HG03066 (cell line): ENCODE measurements at regions not wholly inside any gene's neighbourhood (a gene's known extent, or its start where the extent isn't known, plus 50 kb on each side); places are given as distances from the start of the nearest gene placed in this dataset.
"Not testable (repeated sequence)": the region's sequence is repeated elsewhere in the genome, so short reads cannot be mapped to it uniquely, and the experiment has no call there.

Source experiments
- ATAC-seq: cut with Tn5 transposase; IDR thresholded peaks from one replicate; pipeline ENCODE4 v1.9.1; 2021; ENCODE audit warnings: low read depth; ENCODE audit not compliant: unreplicated experiment

DNA sequence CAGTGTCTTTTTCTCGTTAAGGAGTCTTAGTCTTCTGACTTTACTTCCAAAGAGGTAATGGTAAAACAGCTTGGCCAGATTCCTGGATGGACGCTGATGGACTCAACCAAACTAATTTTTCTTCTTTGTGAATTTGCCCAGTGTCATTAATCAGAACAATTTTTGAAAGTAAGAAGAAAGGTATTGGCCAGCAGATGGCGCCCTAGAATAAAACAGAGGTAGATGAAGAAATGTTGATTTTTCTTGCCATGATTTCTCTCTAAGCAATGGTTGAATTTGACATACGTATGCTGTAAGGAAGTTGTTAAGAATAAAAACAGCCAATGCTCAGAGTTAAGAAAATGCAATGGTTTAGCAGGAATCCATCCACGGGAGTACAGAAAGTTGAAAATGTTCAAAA lies 500.0 kb downstream of the DIRAS2 start:
- ATAC-seq = no peak

- ATAC-seq = no peak
Measured at GRCh38 chr9:90147426-90147825, 495.2 kb downstream of the DIRAS2 start.

DNA sequence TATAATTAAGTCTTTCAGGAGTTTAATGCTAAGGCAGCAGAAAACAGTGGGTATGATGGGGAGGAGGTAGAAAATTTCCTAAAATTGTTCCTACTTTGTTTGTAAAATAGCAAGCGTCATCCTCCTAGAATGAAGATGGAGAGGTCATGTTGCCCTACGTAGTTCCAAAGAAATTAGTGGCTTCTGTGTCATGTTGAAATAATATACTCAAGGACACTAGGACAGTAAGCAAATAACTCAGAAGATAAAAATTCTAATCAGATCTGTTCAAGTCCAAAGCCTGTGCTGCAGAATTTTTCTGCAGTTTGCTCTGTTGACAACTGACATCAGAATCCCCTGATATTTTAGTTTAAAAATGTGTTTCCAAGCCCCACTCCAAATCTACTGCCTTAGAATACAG lies 486.3 kb downstream of the DIRAS2 start:
- no peak for ATAC-seq

GRCh38 chr9:90162326-90162725 lies 480.3 kb downstream of the DIRAS2 start:
- ATAC-seq = no peak

DNA sequence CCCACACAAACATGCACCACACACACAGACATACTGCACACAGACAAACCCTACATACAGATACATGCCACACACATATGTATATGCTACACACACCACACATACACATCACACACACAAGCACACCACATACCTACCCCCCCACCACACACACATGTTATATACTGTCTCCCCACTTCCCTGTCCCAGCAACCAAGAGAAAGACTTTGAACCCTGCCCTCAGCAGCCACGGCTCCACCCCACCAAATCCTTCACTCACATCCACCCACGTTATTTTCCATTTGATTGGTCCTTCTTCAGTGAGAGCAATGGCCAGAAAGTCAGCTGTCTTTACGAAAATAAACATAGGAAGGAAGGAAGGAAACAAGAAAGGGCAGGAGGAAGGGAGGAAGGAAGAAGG lies 479.8 kb downstream of the DIRAS2 start:
- ATAC-seq = no peak

- ATAC-seq = no peak
Measured at GRCh38 chr9:90165281-90165680, 477.3 kb downstream of the DIRAS2 start.

GRCh38 chr9:90166374-90166773 lies 476.2 kb downstream of the DIRAS2 start:
- not testable (repeated sequence) for ATAC-seq

- no peak for ATAC-seq
Measured at GRCh38 chr9:90167914-90168313, 474.7 kb downstream of the DIRAS2 start.

- ATAC-seq = no peak
Measured at GRCh38 chr9:90169490-90169889, 473.1 kb downstream of the DIRAS2 start.

- not testable (repeated sequence) for ATAC-seq
Measured at GRCh38 chr9:90173935-90174334, 468.7 kb downstream of the DIRAS2 start.

DNA sequence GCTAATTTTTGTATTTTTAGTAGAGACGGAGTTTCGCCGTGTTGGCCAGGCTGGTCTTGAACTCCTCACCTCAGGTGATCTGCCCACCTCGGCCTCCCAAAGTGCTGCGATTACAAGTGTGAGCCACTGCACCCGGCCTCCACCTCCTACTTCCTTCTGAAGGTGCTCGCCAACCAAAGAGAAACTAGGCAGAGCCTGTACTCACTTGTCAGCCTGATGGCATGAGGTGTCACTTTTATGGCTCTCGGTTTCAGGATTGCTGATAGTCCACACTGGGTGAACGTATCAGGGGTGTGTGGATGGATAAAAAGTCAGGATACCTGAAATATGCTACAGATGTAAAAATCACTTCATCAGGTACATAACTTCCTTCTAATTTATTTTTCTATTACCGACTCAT lies 468.3 kb downstream of the DIRAS2 start:
- ATAC-seq = not testable (repeated sequence)

DNA sequence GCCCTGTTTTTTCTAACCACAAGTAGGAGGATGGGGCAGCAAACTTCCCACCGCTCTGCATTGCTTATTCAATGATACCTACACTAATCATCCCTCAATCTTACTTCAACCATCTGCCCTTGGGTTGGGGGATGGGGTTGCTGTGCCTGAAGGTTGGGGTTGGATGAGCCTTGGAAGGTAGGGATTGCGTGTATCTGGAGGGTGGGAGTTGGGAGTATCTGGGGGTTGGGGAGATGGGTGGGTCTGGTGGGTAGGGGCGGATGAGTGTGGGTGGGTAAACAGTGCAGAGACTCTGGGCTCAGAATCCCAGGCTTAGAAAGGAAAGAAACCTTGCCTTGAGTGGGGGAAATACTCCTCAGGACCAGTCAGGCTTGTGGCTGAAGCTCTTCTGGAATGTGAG lies 467.4 kb downstream of the DIRAS2 start:
- ATAC-seq = no peak

DNA sequence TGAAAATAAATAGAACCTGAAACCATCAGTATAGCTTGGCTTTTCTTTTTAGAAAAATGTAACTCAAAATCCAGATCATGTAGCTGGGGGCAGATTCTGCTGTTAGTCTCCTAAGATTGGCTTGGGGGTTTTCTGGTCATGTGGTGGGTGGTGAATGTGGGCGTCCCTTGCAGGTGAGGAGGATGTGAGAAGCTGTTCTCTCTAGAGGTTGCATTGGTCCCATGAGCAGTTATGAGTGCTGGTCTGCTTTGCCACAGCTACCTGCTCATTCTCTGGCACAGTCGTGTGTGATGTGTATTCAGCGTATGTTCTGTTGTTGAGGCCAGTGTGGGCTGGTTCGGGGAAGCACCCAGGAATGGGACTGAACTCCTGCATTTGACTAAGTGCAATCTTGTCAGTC lies 466.8 kb downstream of the DIRAS2 start:
- ATAC-seq = no peak

DNA sequence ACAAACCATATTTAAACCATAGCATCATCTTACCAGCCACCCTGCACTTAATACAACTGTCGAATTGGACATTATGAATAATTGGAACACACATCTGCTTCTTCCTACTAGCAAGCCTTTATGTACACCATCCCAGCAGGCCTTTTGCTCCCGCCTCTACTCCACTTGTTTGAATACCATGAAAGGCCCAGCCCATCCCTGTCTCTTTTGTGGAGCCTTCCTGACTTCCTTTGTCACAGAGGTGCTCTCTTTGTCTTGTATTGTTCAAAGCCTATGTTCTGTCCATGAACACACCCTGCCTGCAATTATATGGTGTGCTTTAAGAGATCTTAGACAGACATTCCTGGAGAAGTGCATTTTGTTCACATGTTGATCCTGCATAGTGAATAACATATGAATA lies 465.7 kb downstream of the DIRAS2 start:
- ATAC-seq = no peak

GRCh38 chr9:90180381-90180780 lies 462.2 kb downstream of the DIRAS2 start:
- ATAC-seq = no peak

DNA sequence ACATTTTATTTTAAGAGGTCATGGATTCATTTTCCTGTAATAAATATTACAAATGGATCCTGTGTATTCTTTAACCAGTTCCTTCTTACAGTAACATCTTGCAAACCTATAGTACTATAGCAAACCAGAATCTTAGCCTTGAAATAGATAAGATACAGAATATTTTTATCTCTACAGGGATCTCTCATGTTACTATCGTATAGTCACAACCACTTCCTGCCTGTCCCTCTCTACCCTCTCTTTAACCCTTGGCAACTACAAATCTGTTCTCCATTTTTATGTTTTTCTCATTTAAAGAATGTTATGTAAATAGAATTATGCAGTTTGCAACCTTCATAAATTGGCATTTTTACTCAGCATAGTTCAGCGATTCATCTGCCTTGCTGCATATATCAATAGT lies 454.0 kb downstream of the DIRAS2 start:
- ATAC-seq = no peak

GRCh38 chr9:90189306-90189705 lies 453.3 kb downstream of the DIRAS2 start:
- ATAC-seq = peak; percentile 75

GRCh38 chr9:90192465-90192864 lies 450.2 kb downstream of the DIRAS2 start:
- not testable (repeated sequence) for ATAC-seq

DNA sequence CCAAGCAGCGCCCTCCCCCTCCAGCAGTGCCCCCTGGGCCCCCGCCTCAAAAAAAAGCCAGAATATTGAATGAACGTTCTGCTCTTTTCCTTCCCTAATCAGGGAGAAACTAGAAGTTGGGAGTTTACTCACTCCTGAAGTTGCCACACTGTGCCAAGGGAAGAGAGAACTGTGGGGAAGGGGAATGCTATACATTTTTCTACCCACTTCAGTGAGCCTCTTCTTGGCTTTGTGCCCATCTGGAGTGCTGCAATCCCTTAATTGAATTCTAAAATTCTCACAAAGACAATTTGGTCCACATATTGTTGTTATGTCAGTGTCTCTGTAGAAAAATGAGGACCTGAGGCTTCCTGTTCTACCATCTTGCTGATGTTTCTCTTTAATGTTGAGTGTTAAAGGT lies 443.7 kb downstream of the DIRAS2 start:
- no peak for ATAC-seq

GRCh38 chr9:90201766-90202165 lies 440.9 kb downstream of the DIRAS2 start:
- ATAC-seq = no peak

DNA sequence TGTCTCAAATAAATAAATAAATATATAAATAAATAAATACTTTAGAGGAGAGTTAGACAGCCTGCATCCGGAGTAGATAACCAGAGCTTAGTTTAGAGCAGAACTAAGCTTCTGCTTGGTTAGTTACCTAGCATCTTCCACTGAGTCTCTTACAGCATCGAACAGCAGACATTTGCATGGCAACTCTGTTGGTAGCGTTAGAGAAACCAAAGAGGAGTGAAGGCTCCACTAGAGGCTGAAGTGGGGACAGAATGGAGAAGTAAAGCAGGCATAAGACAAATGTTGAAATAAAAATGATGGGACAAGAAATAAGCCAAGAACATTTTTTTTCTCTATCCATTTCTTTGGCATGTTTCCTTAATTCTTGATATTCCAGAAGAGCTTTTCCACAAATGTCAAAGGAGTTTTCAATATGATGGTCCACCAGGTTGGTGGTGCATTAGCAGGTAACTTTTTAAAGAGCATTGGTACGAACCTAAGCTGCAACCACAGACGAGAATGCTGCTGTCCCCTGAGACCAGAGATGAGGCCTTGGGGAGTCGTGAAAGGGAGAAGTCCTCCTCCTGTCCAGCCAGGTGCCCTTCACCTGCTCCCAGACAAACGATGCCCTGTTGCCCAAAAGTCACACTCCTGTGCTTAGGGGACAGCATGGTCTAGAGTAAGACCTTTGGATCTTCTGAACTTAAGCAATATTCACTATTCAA lies 438.3 kb downstream of the DIRAS2 start:
- ATAC-seq = no peak

GRCh38 chr9:90213045-90213444 lies 429.6 kb downstream of the DIRAS2 start:
- not testable (repeated sequence) for ATAC-seq
